NCI-H748 (cell line): ENCODE measurements at regions not wholly inside any gene's neighbourhood (a gene's known extent, or its start where the extent isn't known, plus 50 kb on each side); places are given as distances from the start of the nearest gene placed in this dataset.

Source experiments
- DNase-seq: peaks from one replicate; lab custom pipeline; 2025; ENCODE audit not compliant: unreplicated experiment; lab: John Stamatoyannopoulos, UW

- no peak for DNase-seq
Measured at GRCh38 chr10:131727560-131727959, 173.2 kb upstream of the PPP2R2D start.

- DNase-seq = no peak
Measured at GRCh38 chr10:131728286-131729228, 172.3 kb upstream of the PPP2R2D start.

GRCh38 chr10:131729361-131729760, 171.4 kb upstream of the PPP2R2D start:
- no peak for DNase-seq

GRCh38 chr10:131729938-131730660, 170.7 kb upstream of the PPP2R2D start:
- no peak for DNase-seq

GRCh38 chr10:131730771-131731497, 169.9 kb upstream of the PPP2R2D start:
- no peak for DNase-seq

- DNase-seq = no peak
Measured at GRCh38 chr10:131731780-131732630, 168.8 kb upstream of the PPP2R2D start.

- no peak for DNase-seq
Measured at GRCh38 chr10:131732631-131733127, 168.1 kb upstream of the PPP2R2D start.

GRCh38 chr10:131733596-131733995, 167.2 kb upstream of the PPP2R2D start:
- DNase-seq = no peak

GRCh38 chr10:131735577-131735976, 165.2 kb upstream of the PPP2R2D start:
- no peak for DNase-seq

- no peak for DNase-seq
Measured at GRCh38 chr10:131736321-131736980, 164.4 kb upstream of the PPP2R2D start.

- no peak for DNase-seq
Measured at GRCh38 chr10:131737543-131738395, 163.0 kb upstream of the PPP2R2D start.

- no peak for DNase-seq
Measured at GRCh38 chr10:131738396-131738735, 162.4 kb upstream of the PPP2R2D start.

- DNase-seq = no peak
Measured at GRCh38 chr10:131739206-131739605, 161.6 kb upstream of the PPP2R2D start.

GRCh38 chr10:131742500-131742951, 158.3 kb upstream of the PPP2R2D start:
- DNase-seq = no peak

- DNase-seq = no peak
Measured at GRCh38 chr10:131743190-131744151, 157.3 kb upstream of the PPP2R2D start.

- no peak for DNase-seq
Measured at GRCh38 chr10:131744346-131744745, 156.5 kb upstream of the PPP2R2D start.

GRCh38 chr10:131745591-131745990, 155.2 kb upstream of the PPP2R2D start:
- no peak for DNase-seq

GRCh38 chr10:131746241-131746711, 154.5 kb upstream of the PPP2R2D start:
- DNase-seq = no peak
